Upper lobe of left lung (tissue), 4 donors: ENCODE measurements at regions not wholly inside any gene's neighbourhood (a gene's known extent, or its start where the extent isn't known, plus 50 kb on each side); places are given as distances from the start of the nearest gene placed in this dataset.

Experiments
- CTCF ChIP-seq, 6 experiments: fragments of 450-650 bp in 4 of 6; fragments of 200-600 bp in 2 of 6; sonication (generic) in 2 of 6; IDR thresholded peaks; one replicate each; pipeline ENCODE4 v1.5.1; 2016 to 2019; ENCODE audit warnings: antibody characterized with exemption in 6 of 6
- POLR2A ChIP-seq, 4 donors: fragments of 450-650 bp; IDR thresholded peaks; one replicate each; pipeline ENCODE4 v1.5.1; 2016 to 2017; ENCODE audit warnings: antibody characterized with exemption in 4 of 4, mild to moderate bottlenecking in 2 of 4
- POLR2AphosphoS5 ChIP-seq, 2 donors: sonication (generic); formaldehyde crosslinking; IDR thresholded peaks; one replicate each; pipeline ENCODE4 v1.5.1; 2017; ENCODE audit warnings: antibody characterized with exemption in 2 of 2

- TF ChIP-seq CTCF (IDR thresholded peaks at IDR 0.05) (no peak), POLR2A (IDR thresholded peaks at IDR 0.05) (no peak), POLR2AphosphoS5 (IDR thresholded peaks at IDR 0.05) (no peak)
Measured at GRCh38 chr9:78860801-78861475, 564.0 kb downstream of the PSAT1 start.
